DND-41 (cell line): ENCODE measurements at regions not wholly inside any gene's neighbourhood (a gene's known extent, or its start where the extent isn't known, plus 50 kb on each side); places are given as distances from the start of the nearest gene placed in this dataset.

ENCODE experiments used
- CTCF ChIP-seq: IDR thresholded peaks from 2 replicates; pipeline ENCODE4 v1.5.1; 2012; ENCODE audit warnings: borderline replicate concordance, low read length, moderate library complexity, mild to moderate bottlenecking; ENCODE audit not compliant: poor library complexity, severe bottlenecking; ENCODE audit errors: extremely low read depth
- EZH2 ChIP-seq: IDR thresholded peaks from 3 replicates; pipeline ENCODE4 v1.6.1; 2012; ENCODE audit warnings: borderline replicate concordance, low read depth, mild to moderate bottlenecking, moderate library complexity, low read length, inconsistent platforms; ENCODE audit not compliant: severe bottlenecking

- no peak for TF ChIP-seq CTCF
- TF ChIP-seq EZH2, result no peak
These were observed 165.1 kb upstream of the SNX7 start for GRCh38 chr1:98496256-98496995.
